Frontal cortex (tissue), 3 donors: ENCODE measurements at regions not wholly inside any gene's neighbourhood (a gene's known extent, or its start where the extent isn't known, plus 50 kb on each side); places are given as distances from the start of the nearest gene placed in this dataset.

Source experiments
- DNase-seq, 2 donors: peaks; one replicate each; pipeline ENCODE4 v3.0.0; 2012; ENCODE audit warnings: low spot score in 2 of 2
- FAIRE-seq: peaks from 2 replicates; lab custom pipeline; 2012; peaks lifted over from hg19 to GRCh38; lab: Jason Lieb, UNC
- donor health status: control.
- donor health status: control.
- donor health status: control.

DNA sequence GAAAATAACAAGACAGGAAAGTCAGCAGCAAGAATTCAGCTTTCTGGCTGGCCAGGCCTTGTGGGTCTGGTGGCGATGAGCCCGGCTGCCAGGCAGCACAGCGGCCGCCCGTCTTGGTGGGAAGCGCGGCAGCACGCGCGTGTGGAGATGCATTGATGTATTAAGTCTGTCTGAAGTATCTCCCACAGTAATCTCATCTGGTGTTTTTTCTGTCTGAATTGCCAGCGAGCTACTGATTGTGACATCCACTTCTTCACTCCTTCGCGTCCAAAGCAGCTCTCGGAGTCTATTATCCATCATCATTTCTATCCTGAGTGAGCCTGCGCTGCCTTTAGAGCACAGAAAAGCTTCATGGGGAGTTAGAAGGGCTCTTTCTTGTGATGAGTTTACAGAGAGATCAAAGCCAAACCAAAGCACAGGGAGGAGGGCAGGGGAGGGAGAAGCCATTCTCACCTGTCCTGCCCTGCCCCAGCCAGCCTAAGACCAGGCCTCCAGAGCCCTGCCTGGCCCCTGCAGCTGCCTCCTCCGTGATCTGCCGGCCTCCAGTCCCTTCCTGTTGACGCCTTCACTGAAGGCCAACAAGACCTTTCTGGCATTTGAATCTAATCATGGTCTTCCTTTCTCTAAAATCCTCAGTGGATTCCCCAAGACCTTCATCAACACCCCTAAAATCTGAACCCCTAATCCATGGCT lies 1419.0 kb downstream of the TBC1D22A start:
- DNase-seq, result no peak
- FAIRE-seq, result no peak

GRCh38 chr22:48180631-48181030 lies 1418.2 kb downstream of the TBC1D22A start:
- no peak for DNase-seq
- no peak for FAIRE-seq

DNA sequence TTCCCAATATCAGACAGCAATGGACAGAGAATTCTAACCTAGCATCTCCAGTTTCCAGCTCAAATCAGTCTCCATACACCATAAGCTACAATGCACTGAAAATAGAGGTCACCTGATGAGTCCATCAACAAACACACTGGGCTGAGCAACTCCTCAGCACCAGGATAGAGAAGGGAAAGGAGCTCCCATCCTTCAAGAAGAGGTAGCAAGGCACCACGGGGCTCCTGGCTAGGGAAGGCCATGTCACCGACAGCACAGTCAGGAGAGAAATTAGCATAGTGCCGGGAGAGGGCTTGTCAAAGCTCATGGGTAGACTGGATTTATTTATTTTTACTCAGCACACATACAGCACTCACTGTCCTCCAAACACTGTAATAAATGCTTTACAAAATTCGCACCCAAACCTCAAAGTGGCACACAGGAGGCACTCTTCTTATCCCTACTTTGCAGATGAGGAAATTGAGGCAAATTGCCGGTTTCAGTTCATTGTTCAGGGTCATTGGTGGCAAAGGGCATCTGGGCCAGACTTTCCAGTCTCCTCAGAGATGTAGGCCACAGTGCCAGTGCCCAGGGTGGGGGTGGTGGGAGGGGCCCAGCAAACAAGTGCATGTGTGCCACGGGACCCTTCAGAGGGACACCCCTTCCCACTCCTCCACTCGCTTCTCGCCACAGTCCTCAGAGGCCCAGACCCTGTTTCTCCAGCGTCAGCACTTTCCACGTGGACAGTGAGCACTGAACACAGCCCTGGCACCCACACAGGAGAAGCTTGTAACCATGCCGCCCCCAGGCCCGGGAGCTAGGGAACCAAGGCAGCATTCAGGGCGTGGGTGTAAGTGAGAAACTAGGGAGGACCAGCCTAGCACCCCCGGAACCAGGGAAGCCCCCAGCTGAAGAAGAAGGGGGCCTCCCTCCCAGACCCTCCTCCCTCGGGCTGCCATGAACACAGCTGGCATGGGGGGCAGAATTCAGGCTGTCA lies 1417.4 kb downstream of the TBC1D22A start:
- no peak for DNase-seq
- FAIRE-seq, result no peak

- DNase-seq (no peak), FAIRE-seq (no peak)
Measured at GRCh38 chr22:48178536-48178935, 1416.1 kb downstream of the TBC1D22A start.

DNA sequence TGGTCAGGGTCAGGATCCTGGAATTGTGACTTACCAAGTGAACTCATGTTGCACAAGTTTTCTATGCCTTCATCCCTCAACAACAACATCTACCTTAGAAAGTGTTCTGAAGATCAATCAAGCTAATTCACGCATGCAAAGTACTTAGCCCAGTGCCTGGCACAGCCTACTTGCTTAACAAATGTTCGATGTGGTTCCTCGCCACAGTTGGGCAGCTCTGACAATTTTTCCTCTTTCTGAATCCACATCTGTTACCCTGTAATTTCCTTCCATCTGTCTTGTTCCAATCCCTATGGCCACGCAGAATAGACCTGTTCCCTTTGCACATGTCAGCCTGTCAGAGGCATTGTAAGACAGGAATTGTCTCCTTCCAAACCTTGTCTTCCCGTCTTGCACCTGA lies 1415.2 kb downstream of the TBC1D22A start:
- FAIRE-seq (no peak), DNase-seq (no peak)

- FAIRE-seq (no peak), DNase-seq (no peak)
Measured at GRCh38 chr22:48175721-48176120, 1413.3 kb downstream of the TBC1D22A start.

GRCh38 chr22:48173773-48174160 lies 1411.3 kb downstream of the TBC1D22A start:
- no peak for FAIRE-seq
- DNase-seq, result no peak

- FAIRE-seq (no peak), DNase-seq (no peak)
Measured at GRCh38 chr22:48173061-48173772, 1410.8 kb downstream of the TBC1D22A start.

- FAIRE-seq (no peak), DNase-seq (no peak)
Measured at GRCh38 chr22:48171271-48171691, 1408.8 kb downstream of the TBC1D22A start.

DNA sequence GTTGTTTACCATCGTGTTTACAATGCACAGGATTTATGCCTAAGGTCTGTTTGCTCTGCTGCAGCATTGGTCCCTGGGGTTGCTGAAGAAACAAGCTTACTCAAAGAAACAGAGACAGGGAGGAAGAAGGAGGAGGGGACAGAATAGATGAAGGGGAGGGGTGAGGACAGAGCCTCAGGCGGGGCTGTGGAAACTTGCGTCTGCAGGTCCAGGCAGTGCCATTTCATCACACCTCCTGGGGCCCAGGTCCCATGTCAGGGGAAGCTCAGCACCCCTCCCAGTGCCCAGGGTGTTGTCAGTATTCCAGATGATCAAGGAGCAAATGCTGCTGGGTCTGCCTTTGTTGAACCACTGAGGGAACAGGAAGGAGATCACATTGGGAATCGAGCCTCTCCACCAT lies 1406.8 kb downstream of the TBC1D22A start:
- no peak for FAIRE-seq
- no peak for DNase-seq

DNA sequence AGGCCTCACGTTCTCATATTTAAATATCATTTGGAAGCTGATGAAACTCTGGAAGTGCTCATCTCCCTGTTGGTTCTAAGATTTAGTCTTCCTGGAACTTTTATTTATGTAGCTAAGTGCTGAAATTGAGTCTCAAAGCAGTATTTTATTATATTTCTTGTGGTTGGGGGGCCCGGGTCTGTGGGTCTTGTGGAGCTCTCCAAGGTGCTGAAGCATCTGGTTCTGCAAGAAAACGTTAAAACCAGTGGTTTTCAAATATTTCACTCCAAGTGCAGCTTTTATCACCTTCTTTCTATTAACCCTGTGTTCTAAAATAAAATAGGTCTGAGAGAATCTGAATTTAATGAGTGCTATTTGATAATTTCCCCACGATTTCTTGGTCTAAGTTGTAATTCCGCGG lies 1404.8 kb downstream of the TBC1D22A start:
- FAIRE-seq, result no peak
- no peak for DNase-seq

DNA sequence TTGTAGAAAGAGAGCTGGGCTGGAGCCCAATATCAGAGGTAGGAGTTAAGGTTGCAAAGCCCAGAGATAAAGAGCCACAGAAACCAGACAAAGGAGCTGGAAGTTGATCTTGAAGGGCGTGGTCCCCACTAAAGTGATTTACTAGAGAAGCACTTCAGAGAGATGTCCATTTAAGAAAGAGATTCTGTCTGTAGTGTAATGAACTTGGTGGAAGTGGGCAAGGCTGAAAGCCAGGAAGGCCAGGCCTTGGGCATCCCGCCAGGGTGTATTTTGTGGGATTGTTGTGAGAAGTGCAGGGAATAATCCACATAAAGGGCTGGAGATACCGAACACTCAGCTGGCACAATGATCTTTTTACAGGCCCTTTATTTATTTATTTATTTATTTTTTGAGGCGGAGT lies 1398.8 kb downstream of the TBC1D22A start:
- FAIRE-seq, result no peak

GRCh38 chr22:48157676-48158075 lies 1395.2 kb downstream of the TBC1D22A start:
- DNase-seq, result no peak
- no peak for FAIRE-seq

More for the DNA sequence above, 1398.8 kb downstream of the TBC1D22A start:
- DNase-seq, result no peak

DNA sequence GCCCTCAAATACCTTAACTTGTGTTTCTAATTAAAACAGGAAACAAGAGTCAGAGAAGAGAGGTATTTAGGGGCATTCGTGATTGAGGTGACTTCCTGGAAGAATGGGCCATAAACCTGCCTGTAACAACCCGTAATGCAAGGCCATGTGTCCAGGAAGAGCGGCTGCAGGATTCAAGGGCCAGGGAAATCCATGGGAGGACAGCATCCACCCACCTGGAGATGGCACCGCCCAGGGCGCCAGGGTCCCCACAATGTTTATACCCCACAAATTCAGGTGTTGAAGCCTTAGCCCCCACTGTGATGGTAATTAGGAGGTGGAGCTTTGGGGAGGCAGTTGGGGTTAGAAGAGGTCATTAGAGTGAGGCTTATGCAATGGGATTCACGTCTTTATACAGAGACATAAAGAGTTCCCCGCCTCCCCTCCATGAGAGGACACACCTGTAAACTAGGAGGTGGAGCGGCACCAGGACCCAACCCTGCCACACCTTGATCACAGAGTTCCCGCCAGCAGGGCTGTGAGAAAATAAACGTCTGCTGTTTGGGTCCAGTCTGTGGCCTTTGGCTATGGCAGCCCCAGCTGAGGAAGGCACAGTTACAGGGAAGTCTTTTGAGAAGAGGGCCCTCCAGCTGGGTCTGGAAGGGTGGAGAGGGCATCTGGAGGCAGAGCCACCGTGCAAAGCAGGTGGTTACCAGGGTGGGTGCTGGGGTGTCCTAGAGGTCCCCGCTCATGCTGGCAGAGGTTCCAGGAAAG lies 1394.3 kb downstream of the TBC1D22A start:
- FAIRE-seq, result no peak
- DNase-seq, result no peak

DNA sequence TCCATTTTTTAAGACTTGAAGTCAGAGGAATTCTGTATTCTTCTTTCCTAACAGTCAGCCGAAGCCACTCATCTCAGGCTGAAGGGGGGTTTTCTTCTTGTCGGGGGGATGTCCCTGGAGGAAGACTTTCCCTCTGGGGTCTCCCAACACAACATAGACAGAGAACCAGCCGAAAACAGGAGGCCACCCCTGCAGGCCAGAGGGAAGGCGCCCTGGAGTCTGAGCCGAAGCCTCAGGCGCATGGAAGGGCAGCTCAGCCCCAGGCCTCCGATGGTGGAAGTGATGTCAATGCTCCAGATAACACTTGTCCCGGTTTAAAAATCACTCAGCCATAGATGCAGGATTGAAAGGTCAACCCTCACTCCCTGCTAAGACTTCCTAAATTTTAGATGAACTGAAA lies 1393.0 kb downstream of the TBC1D22A start:
- no peak for FAIRE-seq
- no peak for DNase-seq

DNA sequence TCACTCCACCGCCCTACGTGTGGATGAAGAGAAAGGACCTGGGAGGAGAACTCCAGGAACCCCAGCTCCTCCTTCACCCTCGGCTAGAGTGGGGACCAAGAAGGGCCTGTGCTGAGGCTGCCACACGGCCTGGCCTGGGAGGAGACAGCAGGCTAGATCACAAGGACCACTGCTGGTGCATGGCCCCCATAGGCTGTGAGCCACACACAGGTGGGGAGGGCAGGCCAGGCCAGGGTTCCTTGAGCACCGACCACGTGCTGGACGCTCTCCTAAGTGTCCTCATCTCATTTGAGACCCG lies 1392.4 kb downstream of the TBC1D22A start:
- DNase-seq, result no peak
- FAIRE-seq, result no peak

DNA sequence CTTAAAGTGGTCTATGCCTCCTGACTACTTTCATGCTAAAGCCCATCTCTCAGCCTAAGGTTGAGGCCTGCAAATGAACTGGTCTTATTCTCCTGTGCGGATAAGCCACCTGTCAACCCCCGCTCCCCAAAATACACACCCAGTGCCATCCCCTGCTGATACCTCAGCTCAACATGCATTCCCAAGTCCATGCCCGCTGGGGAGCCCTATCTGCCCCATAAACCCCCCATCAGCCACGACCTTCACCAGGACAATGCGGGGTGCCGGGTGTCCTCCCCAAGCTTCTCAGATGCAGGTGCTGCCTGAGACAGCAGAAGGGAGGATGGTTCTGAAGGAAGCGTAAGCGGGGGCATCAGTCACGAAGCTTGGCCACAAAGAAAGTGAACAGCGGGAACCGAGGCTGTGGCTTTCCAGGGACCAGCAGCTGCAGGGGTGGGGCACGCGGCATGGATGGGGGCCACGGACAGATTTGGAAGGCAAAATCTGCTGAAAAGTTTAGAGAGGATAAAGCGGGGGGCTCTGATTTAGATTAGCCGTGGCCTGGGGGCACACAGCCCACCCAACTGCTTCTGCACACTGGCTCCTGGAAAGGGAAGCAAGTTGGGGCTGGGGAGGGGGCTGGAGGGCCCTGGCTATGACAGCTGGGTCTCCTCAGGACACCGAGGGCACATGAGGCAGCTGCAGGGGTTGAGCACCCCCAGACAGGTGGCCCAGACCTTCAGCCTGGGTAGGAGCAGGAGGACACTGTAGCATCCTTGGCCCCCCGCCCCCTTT lies 1391.9 kb downstream of the TBC1D22A start:
- FAIRE-seq (no peak), DNase-seq (no peak)

GRCh38 chr22:48153726-48154125 lies 1391.3 kb downstream of the TBC1D22A start:
- DNase-seq, result no peak
- no peak for FAIRE-seq

GRCh38 chr22:48152916-48153315 lies 1390.5 kb downstream of the TBC1D22A start:
- DNase-seq, result no peak
- no peak for FAIRE-seq
